Common myeloid progenitor, CD34-positive (primary cell): ENCODE measurements at regions not wholly inside any gene's neighbourhood (a gene's known extent, or its start where the extent isn't known, plus 50 kb on each side); places are given as distances from the start of the nearest gene placed in this dataset.

Experiments used
- CTCF ChIA-PET: fragments of 350-600 bp; sonication (Branson Sonifier 250); formaldehyde crosslinking; loops from one replicate; lab custom pipeline; 2021; ENCODE audit warnings: antibody characterized with exemption; lab: Charles Lee
- POLR2A ChIA-PET: fragments of 350-600 bp; sonication (Branson Sonifier 250); formaldehyde crosslinking; loops from one replicate; lab custom pipeline; 2021; ENCODE audit warnings: antibody characterized with exemption; lab: Charles Lee
- DNase-seq, 3 donors: peaks; one replicate each; pipeline versions ENCODE4 v3.0.0 to v3.0.0-alpha.2; 2013
- H3K27ac ChIP-seq, 2 experiments: 1 replicate in 1 of 2; 2 replicates in 1 of 2; pipeline ENCODE4 v1.7.0; 2013; ENCODE audit warnings: inconsistent platforms in 2 of 2, low read length in 2 of 2, mild to moderate bottlenecking in 2 of 2, low read depth in 1 of 2, moderate library complexity in 1 of 2; ENCODE audit not compliant: severe bottlenecking in 2 of 2, insufficient read depth in 1 of 2, poor library complexity in 1 of 2
- H3K27me3 ChIP-seq, 5 experiments: replicated peaks in 2 of 5; 1 replicate in 3 of 5; 2 replicates in 2 of 5; pipeline versions ENCODE4 v1.6.1 to v1.7.0; 2013; ENCODE audit warnings: low read length in 4 of 5, mild to moderate bottlenecking in 2 of 5, moderate library complexity in 2 of 5, inconsistent platforms in 1 of 5; ENCODE audit not compliant: insufficient read depth in 5 of 5, control insufficient read depth in 4 of 5
- H3K36me3 ChIP-seq, 4 experiments: 1 replicate in 2 of 4; 2 replicates in 2 of 4; pipeline versions ENCODE4 v1.6.1 to v1.7.0; 2013; ENCODE audit warnings: low read length in 3 of 4, control low read depth in 1 of 4, mild to moderate bottlenecking in 1 of 4; ENCODE audit not compliant: control insufficient read depth in 4 of 4, insufficient read depth in 4 of 4
- H3K4me1 ChIP-seq, 4 experiments: 1 replicate in 3 of 4; 2 replicates in 1 of 4; pipeline versions ENCODE4 v1.6.1 to v1.7.1; 2013; ENCODE audit warnings: low read length in 3 of 4, mild to moderate bottlenecking in 3 of 4, control low read depth in 1 of 4, inconsistent platforms in 1 of 4, moderate library complexity in 1 of 4; ENCODE audit not compliant: control insufficient read depth in 4 of 4, insufficient read depth in 4 of 4; ENCODE audit errors: control extremely low read depth in 1 of 4
- H3K4me3 ChIP-seq, 7 experiments: 1 replicate in 4 of 7; 2 replicates in 3 of 7; pipeline versions ENCODE4 v1.5.1 to v1.7.0; 2013; ENCODE audit warnings: mild to moderate bottlenecking in 7 of 7, low read length in 6 of 7, moderate library complexity in 6 of 7, inconsistent platforms in 2 of 7, low read depth in 2 of 7, control low read depth in 1 of 7; ENCODE audit not compliant: insufficient read depth in 4 of 7, control insufficient read depth in 1 of 7; ENCODE audit errors: extremely low read depth in 1 of 7
- H3K9me3 ChIP-seq, 5 experiments: 1 replicate in 4 of 5; 2 replicates in 1 of 5; pipeline versions ENCODE4 v1.6.1 to v1.7.1; 2013; ENCODE audit warnings: low read length in 4 of 5, mild to moderate bottlenecking in 2 of 5, inconsistent platforms in 1 of 5, low read depth in 1 of 5, moderate library complexity in 1 of 5; ENCODE audit not compliant: control insufficient read depth in 4 of 5, insufficient read depth in 2 of 5; ENCODE audit errors: control extremely low read depth in 1 of 5
- WGBS: methylation state at CpG from one replicate; pipeline ENCODE4 v1.1.5; 2013; ENCODE audit not compliant: insufficient coverage; 5-methylcytosine and 5-hydroxymethylcytosine counted together

DNA sequence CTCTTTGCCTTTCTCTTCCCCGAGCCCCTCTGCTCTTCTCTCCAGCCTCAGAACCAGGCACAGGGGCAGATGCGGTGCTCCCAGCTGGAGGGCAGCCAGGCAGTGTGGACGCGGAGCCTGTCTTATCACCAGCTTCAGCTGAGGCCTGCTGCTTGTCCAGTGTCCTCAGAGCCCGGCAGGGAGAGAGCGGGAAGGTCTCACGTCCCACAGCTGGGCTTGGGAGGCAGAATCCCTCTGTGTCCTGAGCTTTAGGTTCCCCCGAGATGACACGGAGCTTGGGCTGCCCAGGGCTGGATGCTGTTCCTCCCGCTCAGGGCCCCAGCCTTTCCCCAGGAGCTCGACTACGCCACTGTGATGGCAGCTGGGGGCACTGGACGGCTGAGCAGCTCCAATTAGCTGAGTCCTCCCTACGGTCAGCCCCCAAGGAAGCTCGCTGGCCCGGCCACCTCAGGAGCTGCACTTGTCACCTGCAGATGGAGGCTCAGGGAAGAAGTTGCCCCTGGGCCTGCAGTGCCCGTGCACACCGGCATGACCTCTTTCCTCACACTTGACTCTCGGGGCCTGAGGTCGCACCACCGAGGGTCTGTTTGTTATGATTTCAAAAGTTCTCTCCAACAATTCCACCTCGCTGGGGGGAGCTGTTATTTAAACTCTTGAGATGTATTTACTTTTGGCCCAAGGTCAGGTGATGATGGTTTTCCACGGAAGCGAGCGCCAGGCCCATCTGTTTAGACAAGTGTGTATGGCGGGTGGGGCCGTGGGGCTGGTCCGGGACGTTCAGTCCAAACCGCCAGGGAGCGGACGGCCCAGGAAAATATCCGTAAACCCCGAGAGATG, 127.3 kb downstream of the SIK1 start:
- ChIA-PET CTCF (interaction anchor here (1.0 to 1.2 kb wide), 3 partner anchors 9 to 98 kb away, joined by 3 read pairs; no protein-coding TSS in a partner anchor), POLR2A (no interaction called here)
- WGBS, result 91% methylated on average over 32 of the region's 34 CpGs

DNA sequence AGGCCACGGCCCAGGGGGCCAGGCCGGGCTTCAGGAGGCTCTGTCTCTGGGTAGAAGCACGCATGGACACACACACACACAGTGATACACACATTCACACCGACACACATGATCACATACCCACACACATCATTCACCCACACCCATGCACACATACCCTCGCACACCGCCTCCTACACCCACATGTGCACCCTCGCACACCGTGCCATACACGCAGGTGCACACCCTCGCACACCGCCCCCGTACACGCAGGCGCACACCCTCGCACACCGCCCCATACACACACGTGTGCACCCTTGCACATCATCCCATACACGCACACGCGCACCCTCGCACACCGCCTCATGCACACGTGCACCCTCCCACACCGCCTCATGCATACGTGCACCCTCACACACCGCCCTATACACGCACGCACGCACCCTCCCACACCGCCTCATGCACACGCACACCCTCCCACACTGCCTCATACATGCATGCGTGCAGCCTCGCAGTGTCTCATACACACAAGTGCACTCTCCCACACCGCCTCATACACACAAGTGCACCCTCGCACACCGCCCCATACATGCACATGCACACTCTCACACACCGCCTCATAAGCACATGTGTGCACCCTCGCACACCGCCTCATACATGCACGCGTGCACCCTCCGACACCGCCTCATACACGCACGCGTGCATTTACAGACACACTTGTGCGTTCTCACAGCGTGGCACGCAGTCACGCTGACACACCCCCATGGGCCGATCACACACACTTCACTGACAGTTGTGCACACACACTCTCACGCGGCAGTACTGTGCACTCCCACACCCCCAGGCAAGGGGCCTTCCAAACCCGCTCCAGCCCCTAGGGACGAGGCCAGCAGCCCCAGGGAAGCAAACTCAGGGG, 128.1 kb downstream of the SIK1 start:
- ChIA-PET POLR2A (no interaction called here), CTCF (interaction anchor here (1.0 kb wide), 1 partner anchor 10 kb away, joined by 3 read pairs; no protein-coding TSS in a partner anchor)
- WGBS, result 95% methylated on average over 52 of the region's 55 CpGs
- Histone ChIP-seq H3K27me3 (peaks cover 0 to 9% (median 4%) of the 10 kb centered on the region in 5 experiments), H3K9me3 (peaks cover 0 to 7% (median 3%) of the 10 kb centered on the region in 5 experiments), H3K4me1 (no peaks in the 10 kb centered on the region), H3K27ac (no peak overlapping the region), H3K36me3 (no peaks in the 10 kb centered on the region), H3K4me3 (no peak overlapping the region)
- no peak for DNase-seq

More for the DNA sequence above, 127.3 kb downstream of the SIK1 start:
- DNase-seq, result no peak
- H3K36me3 ChIP-seq, result no peaks in the 10 kb centered on the region
- H3K4me1 ChIP-seq, result no peaks in the 10 kb centered on the region
- no peak overlapping the region for H3K4me3 ChIP-seq
- H3K27ac ChIP-seq, result no peak overlapping the region
- peaks cover 0 to 6% (median 0%) of the 10 kb centered on the region in 5 experiments for H3K27me3 ChIP-seq
- peaks cover 0 to 7% (median 3%) of the 10 kb centered on the region in 5 experiments for H3K9me3 ChIP-seq

DNA sequence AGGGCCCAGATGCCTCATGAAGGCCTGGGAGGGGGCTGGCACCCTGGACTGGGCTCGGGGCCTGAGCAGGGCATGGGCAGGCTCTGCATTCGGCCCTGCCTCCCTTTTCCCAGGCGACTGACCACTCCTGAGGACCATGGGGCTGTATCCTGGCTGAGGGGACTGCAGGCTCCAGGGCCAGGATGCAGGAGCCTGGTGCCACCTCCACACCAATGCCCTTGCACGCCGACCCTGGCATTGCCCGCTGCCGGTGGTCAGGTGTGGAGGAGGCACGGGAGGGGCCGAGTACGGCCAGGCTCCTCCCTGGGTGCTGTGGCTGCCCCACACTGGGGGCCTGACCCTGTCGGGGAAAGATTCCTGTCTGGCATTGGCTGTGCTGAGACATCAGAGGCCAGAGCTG, 128.9 kb downstream of the SIK1 start:
- no peaks in the 10 kb centered on the region for H3K36me3 ChIP-seq
- no peak overlapping the region for H3K27ac ChIP-seq
- ChIA-PET POLR2A (no interaction called here), CTCF (no interaction called here)
- peaks cover 0 to 7% (median 4%) of the 10 kb centered on the region in 5 experiments for H3K27me3 ChIP-seq
- H3K4me1 ChIP-seq, result no peaks in the 10 kb centered on the region
- WGBS, result 93% methylated on average over 9 of the region's 11 CpGs
- H3K4me3 ChIP-seq, result no peak overlapping the region
- peaks cover 0 to 7% (median 3%) of the 10 kb centered on the region in 5 experiments for H3K9me3 ChIP-seq
- DNase-seq, result no peak

DNA sequence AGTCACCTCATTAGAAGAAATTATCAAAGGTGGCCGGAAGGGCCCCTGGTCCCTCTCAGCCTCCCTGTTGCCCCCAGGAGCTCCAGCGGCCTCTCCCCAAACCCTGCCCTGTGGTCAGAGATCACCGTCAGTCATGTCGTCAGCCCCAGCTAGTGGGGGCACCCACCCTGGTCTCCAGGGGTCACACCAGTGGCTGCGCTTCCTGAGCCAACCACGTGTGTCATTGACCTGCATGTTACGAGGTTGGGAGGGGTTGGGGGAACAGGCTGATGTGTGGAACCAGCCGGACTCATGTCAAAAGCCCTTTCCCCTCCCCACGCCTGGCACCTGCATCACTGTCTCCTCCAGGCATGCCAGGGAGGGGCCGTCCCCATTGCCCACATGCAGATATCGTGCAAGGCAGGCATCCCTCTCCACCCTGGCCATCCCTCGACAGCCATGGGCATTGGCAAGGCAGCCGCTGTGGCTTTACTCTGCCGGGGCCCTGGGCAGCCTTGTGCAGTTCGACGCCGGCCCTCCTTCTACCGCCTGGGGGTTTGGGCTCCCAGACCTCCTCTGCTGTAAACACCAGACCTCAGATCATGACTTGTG, 128.7 kb downstream of the CRYAA start:
- ChIA-PET POLR2A (no interaction called here), CTCF (interaction anchor here (0.6 kb wide), 1 partner anchor 105 kb away, joined by 3 read pairs; no protein-coding TSS in a partner anchor)
- H3K4me1 ChIP-seq, result no peaks in the 10 kb centered on the region
- no peak overlapping the region for H3K4me3 ChIP-seq
- WGBS, result 87% methylated on average over 15 of the region's 18 CpGs
- H3K27ac ChIP-seq, result no peak overlapping the region
- DNase-seq, result no peak
- H3K9me3 ChIP-seq, result peaks cover 0 to 7% (median 3%) of the 10 kb centered on the region in 5 experiments
- H3K36me3 ChIP-seq, result no peaks in the 10 kb centered on the region
- H3K27me3 ChIP-seq, result peaks cover 0 to 6% (median 4%) of the 10 kb centered on the region in 5 experiments

DNA sequence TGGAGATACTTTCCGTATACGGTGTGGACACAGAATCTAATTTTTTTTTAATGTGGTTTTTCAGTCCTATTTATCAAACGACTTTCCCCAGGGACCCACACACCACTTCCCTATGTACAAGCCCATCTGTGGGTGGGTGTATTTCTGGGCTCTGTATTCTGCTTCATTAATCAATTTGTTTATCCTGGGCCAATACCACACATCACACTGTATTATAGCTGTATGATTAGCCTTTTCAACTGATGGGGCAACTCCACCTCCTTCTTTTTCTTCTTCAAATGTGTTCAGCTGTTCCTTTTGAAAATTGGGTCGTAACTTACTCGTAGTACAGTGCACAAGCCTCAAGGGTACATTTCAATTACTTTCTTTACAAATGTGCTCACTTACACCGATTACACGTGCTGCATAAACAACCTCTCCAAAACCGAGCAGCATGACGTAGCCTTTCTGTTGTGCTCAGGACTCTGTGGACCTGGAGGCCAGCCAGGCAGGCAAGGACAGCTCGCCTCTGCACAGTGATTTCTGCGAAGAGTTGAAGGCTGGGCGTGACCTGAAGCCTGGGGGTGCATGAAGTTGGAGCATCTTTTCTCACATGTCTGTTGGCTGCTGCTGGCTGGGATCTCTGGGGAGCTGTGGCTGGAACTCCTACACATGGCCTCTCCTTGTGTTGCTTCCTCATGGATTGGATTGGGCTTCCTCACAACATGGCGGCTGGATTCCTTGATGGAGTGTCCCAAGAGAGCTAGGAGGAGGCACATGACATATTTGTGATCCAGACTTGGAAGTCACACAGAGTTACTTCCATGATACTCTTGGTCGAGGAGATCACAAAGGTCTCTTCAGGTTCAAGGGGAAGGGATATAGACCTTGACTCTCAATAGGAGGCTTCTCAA, 126.5 kb downstream of the CRYAA start:
- DNase-seq, result no peak
- 89% methylated on average over 10 of the region's 14 CpGs for WGBS
- ChIA-PET POLR2A (no interaction called here), CTCF (no interaction called here)
- Histone ChIP-seq H3K4me3 (no peak overlapping the region), H3K9me3 (peaks cover 0 to 7% (median 3%) of the 10 kb centered on the region in 5 experiments), H3K36me3 (no peaks in the 10 kb centered on the region), H3K27ac (no peak overlapping the region), H3K4me1 (no peaks in the 10 kb centered on the region), H3K27me3 (peaks cover 0 to 6% (median 4%) of the 10 kb centered on the region in 5 experiments)

DNA sequence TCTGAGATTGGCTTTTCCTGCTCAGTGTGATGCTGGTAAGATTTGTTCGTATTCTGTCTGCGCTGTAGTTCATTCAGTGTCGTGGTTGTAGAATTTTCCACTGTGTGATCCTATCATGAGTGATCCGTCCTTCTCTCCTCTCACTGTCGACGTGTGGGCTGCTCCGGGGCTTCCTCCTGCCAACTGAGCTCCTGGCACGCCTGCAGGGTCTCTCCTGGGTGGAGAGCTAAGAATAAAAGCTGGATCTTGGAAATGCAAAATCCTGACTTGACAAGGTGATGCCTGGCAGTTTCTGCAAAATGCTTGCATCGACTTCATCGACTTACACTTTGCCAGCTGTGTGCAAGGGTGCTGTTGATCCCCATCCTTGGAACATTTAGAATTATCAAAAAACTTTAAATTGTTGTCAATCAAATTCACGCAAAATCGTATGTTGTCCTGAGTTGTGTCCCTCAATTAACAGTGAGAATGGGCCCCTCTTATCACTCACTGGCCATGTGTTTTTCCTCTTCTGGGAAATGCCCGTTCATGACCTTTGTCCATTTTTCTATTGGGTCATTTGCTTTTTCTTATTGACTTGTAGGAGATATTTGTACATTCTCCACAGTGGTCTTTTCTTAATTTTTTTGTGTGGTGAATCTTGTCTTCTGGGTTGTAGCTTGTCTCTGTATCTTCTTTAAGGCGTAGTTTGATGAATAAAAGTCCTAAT, 125.5 kb downstream of the CRYAA start:
- H3K27me3 ChIP-seq, result peaks cover 0 to 6% (median 4%) of the 10 kb centered on the region in 5 experiments
- ChIA-PET POLR2A (interaction anchor here (0.7 kb wide), 1 partner anchor 24 kb away, joined by 3 read pairs; no protein-coding TSS in a partner anchor), CTCF (no interaction called here)

More for the DNA sequence above, 125.5 kb downstream of the CRYAA start:
- no peak overlapping the region for H3K4me3 ChIP-seq
- H3K27ac ChIP-seq, result no peak overlapping the region
- H3K9me3 ChIP-seq, result peaks cover 0 to 7% (median 3%) of the 10 kb centered on the region in 5 experiments
- H3K36me3 ChIP-seq, result no peaks in the 10 kb centered on the region
- WGBS, result 94% methylated on average over 9 of the region's 14 CpGs
- H3K4me1 ChIP-seq, result peaks cover 0 to 2% (median 0%) of the 10 kb centered on the region in 4 experiments
- no peak for DNase-seq
